ENCODE measurements at regions not wholly inside any gene's neighbourhood (a gene's known extent, or its start where the extent isn't known, plus 50 kb on each side); places are given as distances from the start of the nearest gene placed in this dataset.

GRCh38 chr2:216557413-216557812, 58.8 kb downstream of the RPL37A start:
- intact Hi-C loops (cut with DNase I): no loop called here
- no peak for TF ChIP-seq POLR2A (IDR thresholded peaks at IDR 0.05)
- TF ChIP-seq POLR2AphosphoS5 (IDR thresholded peaks at IDR 0.05): no peak
- TF ChIP-seq, protein P1, sequence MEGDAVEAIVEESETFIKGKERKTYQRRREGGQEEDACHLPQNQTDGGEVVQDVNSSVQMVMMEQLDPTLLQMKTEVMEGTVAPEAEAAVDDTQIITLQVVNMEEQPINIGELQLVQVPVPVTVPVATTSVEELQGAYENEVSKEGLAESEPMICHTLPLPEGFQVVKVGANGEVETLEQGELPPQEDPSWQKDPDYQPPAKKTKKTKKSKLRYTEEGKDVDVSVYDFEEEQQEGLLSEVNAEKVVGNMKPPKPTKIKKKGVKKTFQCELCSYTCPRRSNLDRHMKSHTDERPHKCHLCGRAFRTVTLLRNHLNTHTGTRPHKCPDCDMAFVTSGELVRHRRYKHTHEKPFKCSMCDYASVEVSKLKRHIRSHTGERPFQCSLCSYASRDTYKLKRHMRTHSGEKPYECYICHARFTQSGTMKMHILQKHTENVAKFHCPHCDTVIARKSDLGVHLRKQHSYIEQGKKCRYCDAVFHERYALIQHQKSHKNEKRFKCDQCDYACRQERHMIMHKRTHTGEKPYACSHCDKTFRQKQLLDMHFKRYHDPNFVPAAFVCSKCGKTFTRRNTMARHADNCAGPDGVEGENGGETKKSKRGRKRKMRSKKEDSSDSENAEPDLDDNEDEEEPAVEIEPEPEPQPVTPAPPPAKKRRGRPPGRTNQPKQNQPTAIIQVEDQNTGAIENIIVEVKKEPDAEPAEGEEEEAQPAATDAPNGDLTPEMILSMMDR (IDR thresholded peaks at IDR 0.05): no peak
- Histone ChIP-seq H3K27me3 (replicated peaks; ENCODE audit: insufficient read depth) (no peaks in the 10 kb centered on the region), H3K4me3 (no peak overlapping the region), H3K4me1 (replicated peaks) (peaks cover 7% of the 10 kb centered on the region), H3K27ac (no peak overlapping the region), H3K36me3 (no peaks in the 10 kb centered on the region), H3K9me3 (no peaks in the 10 kb centered on the region)
- 73% methylated on average over 7 of the region's 7 CpGs for WGBS
- DNase-seq (ENCODE audit: low spot score): no peak

GRCh38 chr2:216557820-216558219, 59.2 kb downstream of the RPL37A start:
- H3K9me3 ChIP-seq: no peaks in the 10 kb centered on the region
- TF ChIP-seq, protein P1 (IDR thresholded peaks at IDR 0.05): no peak
- TF ChIP-seq POLR2A (IDR thresholded peaks at IDR 0.05) (no peak), POLR2AphosphoS5 (IDR thresholded peaks at IDR 0.05) (no peak)
- H3K36me3 ChIP-seq: no peaks in the 10 kb centered on the region
- peaks cover 6% of the 10 kb centered on the region for H3K4me1 ChIP-seq (replicated peaks)
- no peak overlapping the region for H3K27ac ChIP-seq
- no peak overlapping the region for H3K4me3 ChIP-seq
- WGBS: 57% methylated on average over 1 of the region's 1 CpG
- intact Hi-C loops (cut with DNase I): no loop called here
- no peaks in the 10 kb centered on the region for H3K27me3 ChIP-seq (replicated peaks; ENCODE audit: insufficient read depth)
- DNase-seq (ENCODE audit: low spot score): no peak

- no peaks in the 10 kb centered on the region for H3K27me3 ChIP-seq (replicated peaks; ENCODE audit: insufficient read depth)
- no peaks in the 10 kb centered on the region for H3K36me3 ChIP-seq
- H3K4me3 ChIP-seq: no peak overlapping the region
- intact Hi-C loops (cut with DNase I): no loop called here
- H3K4me1 ChIP-seq (replicated peaks): peaks cover 6% of the 10 kb centered on the region
- TF ChIP-seq POLR2AphosphoS5 (IDR thresholded peaks at IDR 0.05) (no peak), POLR2A (IDR thresholded peaks at IDR 0.05) (no peak)
- TF ChIP-seq, protein P1 (IDR thresholded peaks at IDR 0.05): no peak
- no peak overlapping the region for H3K27ac ChIP-seq
- 90% methylated on average over 3 of the region's 3 CpGs for WGBS
- no peak for DNase-seq (ENCODE audit: low spot score)
- H3K9me3 ChIP-seq: no peaks in the 10 kb centered on the region
Observed at GRCh38 chr2:216559625-216560156, 61.0 kb downstream of the RPL37A start.

GRCh38 chr2:216560838-216561270, 62.2 kb downstream of the RPL37A start:
- WGBS: 21% methylated on average over 3 of the region's 3 CpGs
- Histone ChIP-seq H3K27ac (peak overlapping the region; percentile 36 to 46), H3K4me1 (replicated peaks) (no peaks in the 10 kb centered on the region), H3K9me3 (no peaks in the 10 kb centered on the region), H3K36me3 (no peaks in the 10 kb centered on the region), H3K27me3 (replicated peaks; ENCODE audit: insufficient read depth) (no peaks in the 10 kb centered on the region), H3K4me3 (no peak overlapping the region)
- DNase-seq (ENCODE audit: low spot score): no peak
- intact Hi-C loops (cut with DNase I): no loop called here
- no peak for TF ChIP-seq POLR2A (IDR thresholded peaks at IDR 0.05)
- TF ChIP-seq POLR2AphosphoS5 (IDR thresholded peaks at IDR 0.05): no peak
- TF ChIP-seq, protein P1 (IDR thresholded peaks at IDR 0.05): no peak

- Histone ChIP-seq H3K27ac (no peak overlapping the region), H3K4me1 (replicated peaks) (no peaks in the 10 kb centered on the region), H3K4me3 (no peak overlapping the region), H3K36me3 (no peaks in the 10 kb centered on the region), H3K9me3 (no peaks in the 10 kb centered on the region), H3K27me3 (replicated peaks; ENCODE audit: insufficient read depth) (no peaks in the 10 kb centered on the region)
- TF ChIP-seq, protein P1 (IDR thresholded peaks at IDR 0.05): no peak
- no peak for TF ChIP-seq POLR2AphosphoS5 (IDR thresholded peaks at IDR 0.05)
- no peak for TF ChIP-seq POLR2A (IDR thresholded peaks at IDR 0.05)
- intact Hi-C loops (cut with DNase I): no loop called here
- no peak for DNase-seq (ENCODE audit: low spot score)
- 49% methylated on average over 13 of the region's 13 CpGs for WGBS
Observed at GRCh38 chr2:216562696-216563435, 64.2 kb downstream of the RPL37A start.
